ENCODE measurements at regions not wholly inside any gene's neighbourhood (a gene's known extent, or its start where the extent isn't known, plus 50 kb on each side); places are given as distances from the start of the nearest gene placed in this dataset.

DNA sequence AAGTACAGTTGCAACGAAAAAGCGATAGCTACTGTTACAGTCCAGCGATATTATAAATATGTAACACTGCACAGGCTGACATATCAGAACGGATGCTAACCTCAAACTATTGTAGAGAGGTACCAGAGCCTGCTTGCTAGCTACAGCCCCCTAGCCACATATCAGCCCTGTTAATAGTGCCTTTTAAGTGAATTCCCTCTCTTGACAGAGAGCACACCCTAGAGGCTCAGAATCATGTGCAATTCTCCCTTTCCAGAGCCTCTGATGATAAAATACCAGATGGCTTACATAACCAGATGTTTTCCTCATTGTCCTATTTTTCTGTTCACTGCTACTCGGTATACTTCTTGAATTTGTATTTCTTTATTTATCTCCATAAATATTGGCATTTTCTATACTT lies 960.7 kb upstream of the CELF2 start:
- TF ChIP-seq, protein P1, sequence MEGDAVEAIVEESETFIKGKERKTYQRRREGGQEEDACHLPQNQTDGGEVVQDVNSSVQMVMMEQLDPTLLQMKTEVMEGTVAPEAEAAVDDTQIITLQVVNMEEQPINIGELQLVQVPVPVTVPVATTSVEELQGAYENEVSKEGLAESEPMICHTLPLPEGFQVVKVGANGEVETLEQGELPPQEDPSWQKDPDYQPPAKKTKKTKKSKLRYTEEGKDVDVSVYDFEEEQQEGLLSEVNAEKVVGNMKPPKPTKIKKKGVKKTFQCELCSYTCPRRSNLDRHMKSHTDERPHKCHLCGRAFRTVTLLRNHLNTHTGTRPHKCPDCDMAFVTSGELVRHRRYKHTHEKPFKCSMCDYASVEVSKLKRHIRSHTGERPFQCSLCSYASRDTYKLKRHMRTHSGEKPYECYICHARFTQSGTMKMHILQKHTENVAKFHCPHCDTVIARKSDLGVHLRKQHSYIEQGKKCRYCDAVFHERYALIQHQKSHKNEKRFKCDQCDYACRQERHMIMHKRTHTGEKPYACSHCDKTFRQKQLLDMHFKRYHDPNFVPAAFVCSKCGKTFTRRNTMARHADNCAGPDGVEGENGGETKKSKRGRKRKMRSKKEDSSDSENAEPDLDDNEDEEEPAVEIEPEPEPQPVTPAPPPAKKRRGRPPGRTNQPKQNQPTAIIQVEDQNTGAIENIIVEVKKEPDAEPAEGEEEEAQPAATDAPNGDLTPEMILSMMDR (conservative IDR thresholded peaks at IDR 0.05 in 1 of 2, IDR thresholded peaks at IDR 0.05 in 1 of 2; ENCODE audit: extremely low read depth in 1 of 2, insufficient read depth in 1 of 2, low read depth in 1 of 2, low read length in 2 of 2): no peak
- no peak for TF ChIP-seq EZH2 (IDR thresholded peaks at IDR 0.05; ENCODE audit: borderline replicate concordance, low read length)

Measured in mammary epithelial cell (primary cell).